Endothelial cell of umbilical vein (primary cell): ENCODE measurements at regions not wholly inside any gene's neighbourhood (a gene's known extent, or its start where the extent isn't known, plus 50 kb on each side); places are given as distances from the start of the nearest gene placed in this dataset.

ENCODE experiments used
- BruUV-seq: library from RNA; stranded (reverse); fragments of 400-500 nt; replicated peaks from 2 replicates; lab custom pipeline; 2021; lab: Mats Ljungman, UMichigan
- CTCF ChIA-PET: fragments of 300-600, 350-600 bp; sonication (Branson Sonifier 250); formaldehyde crosslinking; loops from one replicate; lab custom pipeline; 2021; ENCODE audit warnings: antibody characterized with exemption, inconsistent platforms; lab: Charles Lee
- POLR2A ChIA-PET: fragments of 300-600, 350-600 bp; sonication (Branson Sonifier 250); formaldehyde crosslinking; loops from one replicate; lab custom pipeline; 2021; ENCODE audit warnings: antibody characterized with exemption, inconsistent platforms; lab: Charles Lee
- DNase-seq: peaks from one replicate; pipeline ENCODE4 v3.0.0-alpha.2; 2011; ENCODE audit warnings: low read depth, low spot score
- FAIRE-seq: peaks from 2 replicates; lab custom pipeline; 2011; peaks lifted over from hg19 to GRCh38; lab: Jason Lieb, UNC
- H2AFZ ChIP-seq: 2 replicates; pipeline ENCODE4 v1.6.0; 2012; ENCODE audit warnings: low read depth, low read length, control low read depth, inconsistent platforms
- H3K27ac ChIP-seq: 2 replicates; pipeline ENCODE4 v1.5.1; 2011; ENCODE audit warnings: low read depth, mild to moderate bottlenecking, control low read depth, low read length, moderate library complexity; ENCODE audit not compliant: insufficient read depth
- H3K27me3 ChIP-seq, 2 experiments: 2 replicates each; pipeline versions ENCODE4 v1.6.0 to v1.6.1; 2011; ENCODE audit warnings: low read length in 2 of 2, mixed read lengths in 1 of 2; ENCODE audit not compliant: control insufficient read depth in 2 of 2, insufficient read depth in 2 of 2
- H3K36me3 ChIP-seq, 2 experiments: 2 replicates in 1 of 2; 3 replicates in 1 of 2; pipeline ENCODE4 v1.5.1; 2011; ENCODE audit warnings: low read length in 2 of 2, mild to moderate bottlenecking in 1 of 2, moderate library complexity in 1 of 2; ENCODE audit not compliant: control insufficient read depth in 2 of 2, insufficient read depth in 2 of 2; ENCODE audit errors: extremely low read depth in 1 of 2
- H3K4me1 ChIP-seq: 3 replicates; pipeline ENCODE4 v1.5.1; 2011; ENCODE audit warnings: mild to moderate bottlenecking, low read length; ENCODE audit not compliant: control insufficient read depth, insufficient read depth; ENCODE audit errors: extremely low read depth
- H3K4me2 ChIP-seq: 2 replicates; pipeline ENCODE4 v1.6.1; 2011; ENCODE audit warnings: low read length, control low read depth, mixed read lengths; ENCODE audit not compliant: insufficient read depth
- H3K4me3 ChIP-seq, 3 experiments: fragments of 200-600 bp in 1 of 3; sonication (generic), shearing (Covaris generic) in 1 of 3; replicated peaks in 1 of 3; 2 replicates each; pipeline ENCODE4 v1.5.1; 2011 to 2016; ENCODE audit warnings: control low read depth in 3 of 3, low read length in 3 of 3, mild to moderate bottlenecking in 2 of 3, inconsistent platforms in 1 of 3, low read depth in 1 of 3, moderate library complexity in 1 of 3; ENCODE audit not compliant: insufficient read depth in 1 of 3
- H3K79me2 ChIP-seq: 2 replicates; pipeline ENCODE4 v1.6.0; 2012; ENCODE audit warnings: low read length, inconsistent platforms; ENCODE audit not compliant: control insufficient read depth, insufficient read depth
- H3K9ac ChIP-seq: replicated peaks from 2 replicates; pipeline ENCODE3; 2011; ENCODE audit warnings: low read length, control low read depth; ENCODE audit not compliant: insufficient read depth; ENCODE audit errors: extremely low read depth
- H3K9me1 ChIP-seq: replicated peaks from 3 replicates; pipeline ENCODE4 v1.6.0; 2011; ENCODE audit warnings: mild to moderate bottlenecking, low read length; ENCODE audit not compliant: control insufficient read depth, insufficient read depth; ENCODE audit errors: extremely low read depth
- H3K9me3 ChIP-seq: replicated peaks from 2 replicates; pipeline ENCODE4 v1.5.1; 2012; ENCODE audit warnings: low read length, inconsistent platforms; ENCODE audit not compliant: control insufficient read depth, insufficient read depth
- H4K20me1 ChIP-seq: replicated peaks from 2 replicates; pipeline ENCODE3; 2011; ENCODE audit warnings: mild to moderate bottlenecking, low read length; ENCODE audit not compliant: control insufficient read depth, insufficient read depth; ENCODE audit errors: extremely low read depth
- EZH2 ChIP-seq: IDR thresholded peaks from 2 replicates; pipeline ENCODE4 v1.6.1; 2012; ENCODE audit warnings: borderline replicate concordance, low read depth, mild to moderate bottlenecking, moderate library complexity, low read length, inconsistent platforms; ENCODE audit not compliant: severe bottlenecking
- FOS ChIP-seq: IDR thresholded peaks from 2 replicates; pipeline ENCODE4 v1.6.1; 2011; ENCODE audit warnings: mild to moderate bottlenecking, low read length, moderate library complexity, borderline replicate concordance; ENCODE audit not compliant: insufficient read depth
- GATA2 ChIP-seq: IDR thresholded peaks from 2 replicates; pipeline ENCODE4 v1.7.0; 2011; ENCODE audit warnings: low read depth, mild to moderate bottlenecking, moderate library complexity, mixed read lengths, low read length; ENCODE audit not compliant: insufficient read length, insufficient read depth
- JUN ChIP-seq: IDR thresholded peaks from 2 replicates; pipeline ENCODE4 v1.6.1; 2011; ENCODE audit warnings: borderline replicate concordance, low read depth; ENCODE audit not compliant: insufficient read length, insufficient read depth
- MYC ChIP-seq: IDR thresholded peaks from one replicate; pipeline ENCODE4 v1.6.1; 2011; ENCODE audit warnings: mild to moderate bottlenecking, low read depth, low read length
- POLR2A ChIP-seq: IDR thresholded peaks from 2 replicates; pipeline ENCODE4 v1.6.1; 2012; ENCODE audit warnings: low read depth, mild to moderate bottlenecking, control low read depth, low read length
- POLR2AphosphoS5 ChIP-seq: IDR thresholded peaks from 2 replicates; pipeline ENCODE4 v1.6.1; 2012; ENCODE audit warnings: low read depth, mild to moderate bottlenecking, control low read depth, low read length, moderate library complexity; ENCODE audit not compliant: insufficient read depth
- dilution Hi-C: fragments of 300-500 bp; cut with MboI; formaldehyde crosslinking; loops from one replicate; pipeline ENCODE4 v1.15.0; 2019; ENCODE audit warnings: low sequenced_read_pairs; ENCODE audit not compliant: extremely low pct_ligation_motif_present
- intact Hi-C: fragments of 100-400 bp; cut with micrococcal nuclease; formaldehyde crosslinking; loops from one replicate; pipeline ENCODE4 v1.10.0; 2022
- TF ChIP-seq, protein P1 (sequence below), 2 donors: IDR thresholded peaks; 1 replicate in 1 of 2; 2 replicates in 1 of 2; pipeline ENCODE4 v1.5.1; 2011; ENCODE audit warnings: low read length in 2 of 2, mild to moderate bottlenecking in 2 of 2, moderate library complexity in 2 of 2, control low read depth in 1 of 2, inconsistent platforms in 1 of 2, low read depth in 1 of 2; ENCODE audit not compliant: insufficient read depth in 1 of 2; ENCODE audit errors: extremely low read depth in 1 of 2
- TF ChIP-seq, protein P2 (sequence below): IDR thresholded peaks from 2 replicates; pipeline ENCODE4 v1.6.1; 2011; ENCODE audit not compliant: insufficient read depth, insufficient read length

DNA sequence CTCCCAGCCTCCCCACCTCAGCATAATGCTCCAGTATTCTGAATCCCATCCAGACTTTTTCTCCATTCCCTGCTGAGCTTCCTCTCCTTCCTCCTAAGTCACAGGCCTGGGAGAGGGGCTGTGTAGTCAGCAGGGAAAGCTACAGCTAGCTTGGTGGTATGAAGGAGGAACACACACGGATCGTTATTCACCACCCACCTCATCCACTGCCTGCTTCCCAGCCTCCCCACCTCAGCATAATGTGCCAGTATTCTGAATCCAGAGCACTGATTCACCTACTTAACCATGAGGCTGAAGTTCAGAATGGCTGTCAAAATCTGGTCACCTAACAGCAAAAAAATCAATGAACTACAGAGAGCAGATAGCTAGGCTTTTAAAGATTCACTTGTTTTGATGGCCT is 806.6 kb upstream of the AMELY start:
- no peak overlapping the region for H2AFZ ChIP-seq
- H3K9ac ChIP-seq, result no peak overlapping the region
- intact Hi-C loops, result no loop called here
- H3K27me3 ChIP-seq, result no peaks in the 10 kb centered on the region
- H3K4me1 ChIP-seq, result peaks cover 4% of the 10 kb centered on the region
- no peak for DNase-seq
- no peaks in the 10 kb centered on the region for H4K20me1 ChIP-seq
- no peak overlapping the region for H3K27ac ChIP-seq
- no peaks in the 10 kb centered on the region for H3K9me1 ChIP-seq
- CTCF ChIA-PET, result no interaction called here
- TF ChIP-seq JUN, result no peak
- TF ChIP-seq GATA2, result no peak
- no peak for TF ChIP-seq POLR2AphosphoS5
- no peak for TF ChIP-seq FOS
- TF ChIP-seq POLR2A, result no peak
- TF ChIP-seq EZH2, result no peak
- TF ChIP-seq, protein P1, sequence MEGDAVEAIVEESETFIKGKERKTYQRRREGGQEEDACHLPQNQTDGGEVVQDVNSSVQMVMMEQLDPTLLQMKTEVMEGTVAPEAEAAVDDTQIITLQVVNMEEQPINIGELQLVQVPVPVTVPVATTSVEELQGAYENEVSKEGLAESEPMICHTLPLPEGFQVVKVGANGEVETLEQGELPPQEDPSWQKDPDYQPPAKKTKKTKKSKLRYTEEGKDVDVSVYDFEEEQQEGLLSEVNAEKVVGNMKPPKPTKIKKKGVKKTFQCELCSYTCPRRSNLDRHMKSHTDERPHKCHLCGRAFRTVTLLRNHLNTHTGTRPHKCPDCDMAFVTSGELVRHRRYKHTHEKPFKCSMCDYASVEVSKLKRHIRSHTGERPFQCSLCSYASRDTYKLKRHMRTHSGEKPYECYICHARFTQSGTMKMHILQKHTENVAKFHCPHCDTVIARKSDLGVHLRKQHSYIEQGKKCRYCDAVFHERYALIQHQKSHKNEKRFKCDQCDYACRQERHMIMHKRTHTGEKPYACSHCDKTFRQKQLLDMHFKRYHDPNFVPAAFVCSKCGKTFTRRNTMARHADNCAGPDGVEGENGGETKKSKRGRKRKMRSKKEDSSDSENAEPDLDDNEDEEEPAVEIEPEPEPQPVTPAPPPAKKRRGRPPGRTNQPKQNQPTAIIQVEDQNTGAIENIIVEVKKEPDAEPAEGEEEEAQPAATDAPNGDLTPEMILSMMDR (IDR thresholded peaks at IDR 0.05; ENCODE audit: extremely low read depth in 1 of 2, insufficient read depth in 1 of 2, low read depth in 1 of 2, low read length in 2 of 2), result no peak
- no peak for TF ChIP-seq MYC
- TF ChIP-seq, protein P2, sequence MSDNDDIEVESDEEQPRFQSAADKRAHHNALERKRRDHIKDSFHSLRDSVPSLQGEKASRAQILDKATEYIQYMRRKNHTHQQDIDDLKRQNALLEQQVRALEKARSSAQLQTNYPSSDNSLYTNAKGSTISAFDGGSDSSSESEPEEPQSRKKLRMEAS, result no peak
- dilution Hi-C loops, result no loop called here
- no TSS peak for BruUV-seq
- H3K36me3 ChIP-seq, result no peaks in the 10 kb centered on the region
- no peak overlapping the region for H3K4me3 ChIP-seq
- H3K79me2 ChIP-seq, result no peaks in the 10 kb centered on the region
- H3K9me3 ChIP-seq, result no peaks in the 10 kb centered on the region
- H3K4me2 ChIP-seq, result no peak overlapping the region
- FAIRE-seq, result no peak
- POLR2A ChIA-PET, result no interaction called here
